GM23338 (cell line): ENCODE measurements at regions not wholly inside any gene's neighbourhood (a gene's known extent, or its start where the extent isn't known, plus 50 kb on each side); places are given as distances from the start of the nearest gene placed in this dataset.

ENCODE experiments used
- ATAC-seq: fragments of 200-7000 bp; cut with Tn5 transposase; 3 replicates; pipeline ENCODE4 v1.9.1; 2020
- DNase-seq: peaks from one replicate; pipeline ENCODE4 v3.0.0-alpha.2; 2015; ENCODE audit warnings: low spot score
- H2AFZ ChIP-seq: fragments of 200-600 bp; sonication (generic); 2 replicates; pipeline ENCODE4 v1.8.0; 2016; ENCODE audit warnings: antibody characterized with exemption, mild to moderate bottlenecking, moderate library complexity
- H3F3A ChIP-seq: fragments of 200-600 bp; sonication (generic); replicated peaks from 2 replicates; pipeline ENCODE4 v1.8.0; 2017; ENCODE audit warnings: antibody characterized with exemption, mixed run types, low read depth
- H3K27ac ChIP-seq: fragments of 200-600 bp; sonication (generic); 2 replicates; pipeline ENCODE4 v1.6.1; 2016; ENCODE audit warnings: low read depth
- H3K27me3 ChIP-seq: fragments of 200-600 bp; sonication (generic); 2 replicates; pipeline ENCODE4 v1.8.0; 2016; ENCODE audit warnings: mild to moderate bottlenecking, mixed run types, moderate library complexity; ENCODE audit not compliant: insufficient read depth
- H3K36me3 ChIP-seq: fragments of 200-600 bp; sonication (generic); 2 replicates; pipeline ENCODE4 v1.8.0; 2016; ENCODE audit warnings: mild to moderate bottlenecking; ENCODE audit not compliant: insufficient read depth
- H3K4me1 ChIP-seq: fragments of 200-600 bp; sonication (generic); 2 replicates; pipeline ENCODE4 v1.8.0; 2016; ENCODE audit warnings: mild to moderate bottlenecking, moderate library complexity; ENCODE audit not compliant: insufficient read depth
- H3K4me2 ChIP-seq: fragments of 200-600 bp; sonication (generic); 2 replicates; pipeline ENCODE4 v1.7.1; 2017; ENCODE audit warnings: mixed run types
- H3K4me3 ChIP-seq: fragments of 200-600 bp; sonication (generic); 2 replicates; pipeline ENCODE4 v1.6.1; 2016; ENCODE audit warnings: mixed run types
- H3K79me2 ChIP-seq: fragments of 200-600 bp; sonication (generic); replicated peaks from 2 replicates; pipeline ENCODE4 v1.8.0; 2017; ENCODE audit warnings: mild to moderate bottlenecking; ENCODE audit not compliant: insufficient read depth
- H3K9me2 ChIP-seq: fragments of 200-600 bp; sonication (generic); 2 replicates; pipeline ENCODE4 v1.8.0; 2017; ENCODE audit not compliant: insufficient read depth
- H4K20me1 ChIP-seq: fragments of 200-600 bp; sonication (generic); replicated peaks from 2 replicates; pipeline ENCODE4 v1.8.0; 2017; ENCODE audit warnings: mild to moderate bottlenecking; ENCODE audit not compliant: insufficient read depth
- H3K27ac Mint-ChIP-seq: 2 replicates; pipeline ENCODE4 v1.8.0; 2020; ENCODE audit warnings: inconsistent platforms, mild to moderate bottlenecking, moderate library complexity, mixed read lengths
- H3K27me3 Mint-ChIP-seq: 3 replicates; pipeline ENCODE4 v1.8.0; 2022; ENCODE audit warnings: low read depth, mild to moderate bottlenecking, moderate library complexity, mixed read lengths, inconsistent platforms; ENCODE audit not compliant: insufficient read depth, poor library complexity
- H3K36me3 Mint-ChIP-seq: 3 replicates; pipeline ENCODE4 v1.8.0; 2021; ENCODE audit warnings: low read depth, mild to moderate bottlenecking, inconsistent platforms, moderate library complexity, mixed read lengths
- H3K4me1 Mint-ChIP-seq: 3 replicates; pipeline ENCODE4 v1.8.0; 2020; ENCODE audit warnings: mild to moderate bottlenecking, inconsistent platforms, mixed read lengths
- H3K4me3 Mint-ChIP-seq: 3 replicates; pipeline ENCODE4 v1.8.0; 2021; ENCODE audit warnings: moderate library complexity, mild to moderate bottlenecking, inconsistent platforms, mixed read lengths
- H3K9me3 Mint-ChIP-seq: 3 replicates; pipeline ENCODE4 v1.8.0; 2020; ENCODE audit warnings: moderate library complexity, mild to moderate bottlenecking, inconsistent platforms, mixed read lengths
- CREB1 ChIP-seq: fragments of 250-450 bp; sonication (Bioruptor Pico); IDR thresholded peaks from 2 replicates; pipeline ENCODE4 v1.5.0; 2020; ENCODE audit warnings: low read depth, mild to moderate bottlenecking, moderate library complexity
- EZH2 ChIP-seq: fragments of 200-600 bp; sonication (generic); IDR thresholded peaks from one replicate; pipeline ENCODE4 v1.8.0; 2017; ENCODE audit warnings: antibody characterized with exemption, mild to moderate bottlenecking, low read depth; ENCODE audit not compliant: unreplicated experiment
- EZH2phosphoT487 ChIP-seq: fragments of 200-600 bp; sonication (generic); IDR thresholded peaks from one replicate; pipeline ENCODE4 v1.8.1; 2018; ENCODE audit warnings: antibody characterized with exemption; ENCODE audit not compliant: unreplicated experiment
- JUNB ChIP-seq: IDR thresholded peaks from one replicate; pipeline ENCODE4 v1.6.1; 2016; ENCODE audit warnings: antibody characterized with exemption; ENCODE audit not compliant: unreplicated experiment
- NANOG ChIP-seq: IDR thresholded peaks from 2 replicates; pipeline ENCODE4 v1.6.1; 2016; ENCODE audit warnings: antibody characterized with exemption, borderline replicate concordance
- POLR2AphosphoS5 ChIP-seq: IDR thresholded peaks from 2 replicates; pipeline ENCODE4 v1.6.1; 2016; ENCODE audit warnings: antibody characterized with exemption, low read depth
- STAT1 ChIP-seq: IDR thresholded peaks from one replicate; pipeline ENCODE4 v1.6.1; 2016; ENCODE audit warnings: antibody characterized with exemption; ENCODE audit not compliant: unreplicated experiment
- ZNF114 ChIP-seq: fragments of 250-450 bp; sonication (Bioruptor Pico); IDR thresholded peaks from 2 replicates; pipeline ENCODE4 v1.5.0; 2020; ENCODE audit warnings: mild to moderate bottlenecking, moderate library complexity
- ZNF331 ChIP-seq: fragments of 250-450 bp; sonication (Bioruptor Pico); IDR thresholded peaks from 2 replicates; pipeline ENCODE4 v1.5.0; 2020; ENCODE audit warnings: low read depth, mild to moderate bottlenecking, moderate library complexity
- TF ChIP-seq, protein P1 (sequence below), 2 experiments: fragments of 200-600 bp in 1 of 2; sonication (generic) in 1 of 2; conservative IDR thresholded peaks; 2 replicates each; pipeline versions ENCODE4 v1.5.1 to v1.6.1; 2016 to 2017; ENCODE audit warnings: antibody characterized with exemption in 2 of 2, low read depth in 2 of 2, mild to moderate bottlenecking in 2 of 2, moderate library complexity in 1 of 2
- TF ChIP-seq, protein P2 (sequence below): IDR thresholded peaks from one replicate; pipeline ENCODE4 v1.6.1; 2018; ENCODE audit warnings: antibody characterized with exemption; ENCODE audit not compliant: unreplicated experiment
- TF ChIP-seq, protein P3 (sequence below): fragments of 250-450 bp; sonication (Bioruptor Pico); IDR thresholded peaks from 2 replicates; pipeline ENCODE4 v1.5.0; 2020; ENCODE audit warnings: mild to moderate bottlenecking, moderate library complexity
- TF ChIP-seq, protein P4 (sequence below): IDR thresholded peaks from 2 replicates; pipeline ENCODE4 v1.6.1; 2016; ENCODE audit warnings: antibody characterized with exemption

DNA sequence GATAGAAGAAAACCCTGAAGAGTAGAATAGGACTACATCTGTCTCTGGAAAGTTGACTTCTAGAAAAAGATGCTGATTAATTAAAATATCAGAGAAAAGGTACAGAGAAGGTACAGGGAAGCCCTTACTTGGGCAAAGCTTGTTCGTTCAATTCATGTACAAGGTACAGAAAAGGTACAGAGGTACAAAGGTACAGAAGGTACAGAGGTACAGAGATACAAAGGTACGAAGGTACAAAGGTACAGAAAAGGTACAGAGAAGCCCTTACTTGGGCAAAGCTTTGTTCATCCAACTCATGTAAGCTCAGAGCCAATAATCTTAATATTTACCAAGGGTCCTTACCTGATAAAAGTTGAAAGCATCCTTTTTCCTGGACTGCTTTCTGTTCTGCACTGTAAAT is 182.3 kb downstream of the PCSK1 start:
- Histone ChIP-seq H3K4me2 (no peak overlapping the region), H3K27me3 (no peaks in the 10 kb centered on the region), H3K79me2 (no peaks in the 10 kb centered on the region), H3K27ac (no peak overlapping the region), H4K20me1 (no peaks in the 10 kb centered on the region), H3K36me3 (no peaks in the 10 kb centered on the region), H3K4me1 (no peaks in the 10 kb centered on the region), H3F3A (no peaks in the 10 kb centered on the region), H3K4me3 (no peak overlapping the region), H2AFZ (no peak overlapping the region), H3K9me2 (no peaks in the 10 kb centered on the region)
- Mint-ChIP-seq H3K27ac (no peak overlapping the region), H3K27me3 (no peaks in the 10 kb centered on the region), H3K4me1 (peaks cover 6% of the 10 kb centered on the region), H3K4me3 (no peak overlapping the region), H3K36me3 (no peaks in the 10 kb centered on the region), H3K9me3 (no peaks in the 10 kb centered on the region)
- TF ChIP-seq JUNB (no peak), STAT1 (no peak), POLR2AphosphoS5 (no peak), EZH2phosphoT487 (no peak), NANOG (no peak), ZNF331 (no peak), CREB1 (CRISPR knock-in tag) (no peak), EZH2 (no peak), ZNF114 (no peak)
- TF ChIP-seq, protein P1, sequence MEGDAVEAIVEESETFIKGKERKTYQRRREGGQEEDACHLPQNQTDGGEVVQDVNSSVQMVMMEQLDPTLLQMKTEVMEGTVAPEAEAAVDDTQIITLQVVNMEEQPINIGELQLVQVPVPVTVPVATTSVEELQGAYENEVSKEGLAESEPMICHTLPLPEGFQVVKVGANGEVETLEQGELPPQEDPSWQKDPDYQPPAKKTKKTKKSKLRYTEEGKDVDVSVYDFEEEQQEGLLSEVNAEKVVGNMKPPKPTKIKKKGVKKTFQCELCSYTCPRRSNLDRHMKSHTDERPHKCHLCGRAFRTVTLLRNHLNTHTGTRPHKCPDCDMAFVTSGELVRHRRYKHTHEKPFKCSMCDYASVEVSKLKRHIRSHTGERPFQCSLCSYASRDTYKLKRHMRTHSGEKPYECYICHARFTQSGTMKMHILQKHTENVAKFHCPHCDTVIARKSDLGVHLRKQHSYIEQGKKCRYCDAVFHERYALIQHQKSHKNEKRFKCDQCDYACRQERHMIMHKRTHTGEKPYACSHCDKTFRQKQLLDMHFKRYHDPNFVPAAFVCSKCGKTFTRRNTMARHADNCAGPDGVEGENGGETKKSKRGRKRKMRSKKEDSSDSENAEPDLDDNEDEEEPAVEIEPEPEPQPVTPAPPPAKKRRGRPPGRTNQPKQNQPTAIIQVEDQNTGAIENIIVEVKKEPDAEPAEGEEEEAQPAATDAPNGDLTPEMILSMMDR (conservative IDR thresholded peaks at IDR 0.05; ENCODE audit: low read depth in 2 of 2), result no peak
- TF ChIP-seq, protein P2, sequence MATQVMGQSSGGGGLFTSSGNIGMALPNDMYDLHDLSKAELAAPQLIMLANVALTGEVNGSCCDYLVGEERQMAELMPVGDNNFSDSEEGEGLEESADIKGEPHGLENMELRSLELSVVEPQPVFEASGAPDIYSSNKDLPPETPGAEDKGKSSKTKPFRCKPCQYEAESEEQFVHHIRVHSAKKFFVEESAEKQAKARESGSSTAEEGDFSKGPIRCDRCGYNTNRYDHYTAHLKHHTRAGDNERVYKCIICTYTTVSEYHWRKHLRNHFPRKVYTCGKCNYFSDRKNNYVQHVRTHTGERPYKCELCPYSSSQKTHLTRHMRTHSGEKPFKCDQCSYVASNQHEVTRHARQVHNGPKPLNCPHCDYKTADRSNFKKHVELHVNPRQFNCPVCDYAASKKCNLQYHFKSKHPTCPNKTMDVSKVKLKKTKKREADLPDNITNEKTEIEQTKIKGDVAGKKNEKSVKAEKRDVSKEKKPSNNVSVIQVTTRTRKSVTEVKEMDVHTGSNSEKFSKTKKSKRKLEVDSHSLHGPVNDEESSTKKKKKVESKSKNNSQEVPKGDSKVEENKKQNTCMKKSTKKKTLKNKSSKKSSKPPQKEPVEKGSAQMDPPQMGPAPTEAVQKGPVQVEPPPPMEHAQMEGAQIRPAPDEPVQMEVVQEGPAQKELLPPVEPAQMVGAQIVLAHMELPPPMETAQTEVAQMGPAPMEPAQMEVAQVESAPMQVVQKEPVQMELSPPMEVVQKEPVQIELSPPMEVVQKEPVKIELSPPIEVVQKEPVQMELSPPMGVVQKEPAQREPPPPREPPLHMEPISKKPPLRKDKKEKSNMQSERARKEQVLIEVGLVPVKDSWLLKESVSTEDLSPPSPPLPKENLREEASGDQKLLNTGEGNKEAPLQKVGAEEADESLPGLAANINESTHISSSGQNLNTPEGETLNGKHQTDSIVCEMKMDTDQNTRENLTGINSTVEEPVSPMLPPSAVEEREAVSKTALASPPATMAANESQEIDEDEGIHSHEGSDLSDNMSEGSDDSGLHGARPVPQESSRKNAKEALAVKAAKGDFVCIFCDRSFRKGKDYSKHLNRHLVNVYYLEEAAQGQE, result no peak
- TF ChIP-seq, protein P3, sequence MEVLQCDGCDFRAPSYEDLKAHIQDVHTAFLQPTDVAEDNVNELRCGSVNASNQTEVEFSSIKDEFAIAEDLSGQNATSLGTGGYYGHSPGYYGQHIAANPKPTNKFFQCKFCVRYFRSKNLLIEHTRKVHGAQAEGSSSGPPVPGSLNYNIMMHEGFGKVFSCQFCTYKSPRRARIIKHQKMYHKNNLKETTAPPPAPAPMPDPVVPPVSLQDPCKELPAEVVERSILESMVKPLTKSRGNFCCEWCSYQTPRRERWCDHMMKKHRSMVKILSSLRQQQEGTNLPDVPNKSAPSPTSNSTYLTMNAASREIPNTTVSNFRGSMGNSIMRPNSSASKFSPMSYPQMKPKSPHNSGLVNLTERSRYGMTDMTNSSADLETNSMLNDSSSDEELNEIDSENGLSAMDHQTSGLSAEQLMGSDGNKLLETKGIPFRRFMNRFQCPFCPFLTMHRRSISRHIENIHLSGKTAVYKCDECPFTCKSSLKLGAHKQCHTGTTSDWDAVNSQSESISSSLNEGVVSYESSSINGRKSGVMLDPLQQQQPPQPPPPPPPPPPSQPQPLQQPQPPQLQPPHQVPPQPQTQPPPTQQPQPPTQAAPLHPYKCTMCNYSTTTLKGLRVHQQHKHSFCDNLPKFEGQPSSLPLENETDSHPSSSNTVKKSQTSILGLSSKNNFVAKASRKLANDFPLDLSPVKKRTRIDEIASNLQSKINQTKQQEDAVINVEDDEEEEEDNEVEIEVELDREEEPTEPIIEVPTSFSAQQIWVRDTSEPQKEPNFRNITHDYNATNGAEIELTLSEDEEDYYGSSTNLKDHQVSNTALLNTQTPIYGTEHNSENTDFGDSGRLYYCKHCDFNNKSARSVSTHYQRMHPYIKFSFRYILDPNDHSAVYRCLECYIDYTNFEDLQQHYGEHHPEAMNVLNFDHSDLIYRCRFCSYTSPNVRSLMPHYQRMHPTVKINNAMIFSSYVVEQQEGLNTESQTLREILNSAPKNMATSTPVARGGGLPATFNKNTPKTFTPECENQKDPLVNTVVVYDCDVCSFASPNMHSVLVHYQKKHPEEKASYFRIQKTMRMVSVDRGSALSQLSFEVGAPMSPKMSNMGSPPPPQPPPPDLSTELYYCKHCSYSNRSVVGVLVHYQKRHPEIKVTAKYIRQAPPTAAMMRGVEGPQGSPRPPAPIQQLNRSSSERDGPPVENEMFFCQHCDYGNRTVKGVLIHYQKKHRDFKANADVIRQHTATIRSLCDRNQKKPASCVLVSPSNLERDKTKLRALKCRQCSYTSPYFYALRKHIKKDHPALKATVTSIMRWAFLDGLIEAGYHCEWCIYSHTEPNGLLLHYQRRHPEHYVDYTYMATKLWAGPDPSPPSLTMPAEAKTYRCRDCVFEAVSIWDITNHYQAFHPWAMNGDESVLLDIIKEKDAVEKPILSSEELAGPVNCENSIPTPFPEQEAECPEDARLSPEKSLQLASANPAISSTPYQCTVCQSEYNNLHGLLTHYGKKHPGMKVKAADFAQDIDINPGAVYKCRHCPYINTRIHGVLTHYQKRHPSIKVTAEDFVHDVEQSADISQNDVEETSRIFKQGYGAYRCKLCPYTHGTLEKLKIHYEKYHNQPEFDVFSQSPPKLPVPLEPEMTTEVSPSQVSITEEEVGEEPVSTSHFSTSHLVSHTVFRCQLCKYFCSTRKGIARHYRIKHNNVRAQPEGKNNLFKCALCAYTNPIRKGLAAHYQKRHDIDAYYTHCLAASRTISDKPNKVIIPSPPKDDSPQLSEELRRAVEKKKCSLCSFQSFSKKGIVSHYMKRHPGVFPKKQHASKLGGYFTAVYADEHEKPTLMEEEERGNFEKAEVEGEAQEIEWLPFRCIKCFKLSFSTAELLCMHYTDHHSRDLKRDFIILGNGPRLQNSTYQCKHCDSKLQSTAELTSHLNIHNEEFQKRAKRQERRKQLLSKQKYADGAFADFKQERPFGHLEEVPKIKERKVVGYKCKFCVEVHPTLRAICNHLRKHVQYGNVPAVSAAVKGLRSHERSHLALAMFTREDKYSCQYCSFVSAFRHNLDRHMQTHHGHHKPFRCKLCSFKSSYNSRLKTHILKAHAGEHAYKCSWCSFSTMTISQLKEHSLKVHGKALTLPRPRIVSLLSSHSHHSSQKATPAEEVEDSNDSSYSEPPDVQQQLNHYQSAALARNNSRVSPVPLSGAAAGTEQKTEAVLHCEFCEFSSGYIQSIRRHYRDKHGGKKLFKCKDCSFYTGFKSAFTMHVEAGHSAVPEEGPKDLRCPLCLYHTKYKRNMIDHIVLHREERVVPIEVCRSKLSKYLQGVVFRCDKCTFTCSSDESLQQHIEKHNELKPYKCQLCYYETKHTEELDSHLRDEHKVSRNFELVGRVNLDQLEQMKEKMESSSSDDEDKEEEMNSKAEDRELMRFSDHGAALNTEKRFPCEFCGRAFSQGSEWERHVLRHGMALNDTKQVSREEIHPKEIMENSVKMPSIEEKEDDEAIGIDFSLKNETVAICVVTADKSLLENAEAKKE, result no peak
- TF ChIP-seq, protein P4, sequence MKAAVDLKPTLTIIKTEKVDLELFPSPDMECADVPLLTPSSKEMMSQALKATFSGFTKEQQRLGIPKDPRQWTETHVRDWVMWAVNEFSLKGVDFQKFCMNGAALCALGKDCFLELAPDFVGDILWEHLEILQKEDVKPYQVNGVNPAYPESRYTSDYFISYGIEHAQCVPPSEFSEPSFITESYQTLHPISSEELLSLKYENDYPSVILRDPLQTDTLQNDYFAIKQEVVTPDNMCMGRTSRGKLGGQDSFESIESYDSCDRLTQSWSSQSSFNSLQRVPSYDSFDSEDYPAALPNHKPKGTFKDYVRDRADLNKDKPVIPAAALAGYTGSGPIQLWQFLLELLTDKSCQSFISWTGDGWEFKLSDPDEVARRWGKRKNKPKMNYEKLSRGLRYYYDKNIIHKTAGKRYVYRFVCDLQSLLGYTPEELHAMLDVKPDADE, result no peak
- no peak for ATAC-seq
- DNase-seq, result no peak
